ENCODE measurements at regions not wholly inside any gene's neighbourhood (a gene's known extent, or its start where the extent isn't known, plus 50 kb on each side); places are given as distances from the start of the nearest gene placed in this dataset.
"Not testable (repeated sequence)": the region's sequence is repeated elsewhere in the genome, so short reads cannot be mapped to it uniquely, and the experiment has no call there.

- DNase-seq: no peak
Measured at GRCh38 chr5:29213475-29213874, 1980.0 kb upstream of the CDH6 start.

- no peak for DNase-seq
Measured at GRCh38 chr5:29208024-29208423, 1985.5 kb upstream of the CDH6 start.

DNA sequence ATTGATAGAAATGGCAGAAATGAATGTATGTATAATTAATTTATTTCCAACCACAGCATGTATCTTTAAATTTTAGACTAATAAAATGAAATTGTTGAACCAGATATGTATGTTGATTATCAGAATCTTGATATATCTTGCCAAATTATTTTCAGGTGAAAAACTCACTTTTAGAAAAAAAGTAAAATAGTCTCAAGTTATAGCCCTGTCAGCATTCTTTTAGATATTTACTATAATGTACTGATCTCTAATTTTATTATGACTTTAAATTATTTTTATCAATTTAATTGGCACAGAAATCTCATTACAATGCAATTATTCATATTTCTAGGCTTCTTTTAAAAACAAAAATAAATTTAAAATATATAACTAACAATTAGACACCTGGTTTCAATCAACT is 1990.4 kb upstream of the CDH6 start:
- no peak for DNase-seq

DNA sequence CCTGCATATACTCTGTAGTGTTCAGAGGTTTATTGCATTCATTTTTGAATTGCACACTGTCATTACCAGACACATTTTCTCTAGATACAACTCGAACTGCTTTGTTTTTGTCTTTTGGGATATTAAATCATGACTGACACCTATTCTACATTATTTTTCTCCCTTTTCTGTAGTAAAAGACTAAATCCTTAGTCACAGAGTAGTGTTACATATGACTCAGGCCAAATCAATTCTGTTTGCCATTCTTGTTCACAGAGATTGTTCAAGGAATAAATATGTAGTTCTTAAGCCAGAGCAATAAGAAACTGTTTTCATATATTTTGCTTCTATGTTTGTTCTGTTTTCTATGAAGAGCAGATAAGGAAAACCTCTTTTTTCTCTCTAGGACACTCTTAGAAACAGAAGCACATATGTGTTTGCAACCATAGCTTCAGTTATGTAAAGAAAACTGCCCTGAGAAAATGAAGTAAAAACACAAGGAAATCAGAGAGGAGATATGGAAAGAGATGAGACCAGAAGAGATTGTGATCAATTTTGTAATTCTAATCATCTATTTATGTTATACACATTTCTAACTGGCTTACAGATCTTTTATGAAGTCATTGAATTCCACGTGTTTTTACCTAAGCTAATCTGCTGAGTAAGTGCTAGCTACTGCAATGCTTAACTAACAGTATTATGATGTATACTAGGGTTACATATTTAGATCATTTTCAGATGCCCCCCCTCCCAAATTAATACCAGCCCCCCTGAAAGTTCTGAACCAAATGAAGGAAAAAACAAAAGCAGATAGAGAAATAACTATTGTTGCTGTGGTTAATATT is 1995.6 kb upstream of the CDH6 start:
- no peak for DNase-seq

DNA sequence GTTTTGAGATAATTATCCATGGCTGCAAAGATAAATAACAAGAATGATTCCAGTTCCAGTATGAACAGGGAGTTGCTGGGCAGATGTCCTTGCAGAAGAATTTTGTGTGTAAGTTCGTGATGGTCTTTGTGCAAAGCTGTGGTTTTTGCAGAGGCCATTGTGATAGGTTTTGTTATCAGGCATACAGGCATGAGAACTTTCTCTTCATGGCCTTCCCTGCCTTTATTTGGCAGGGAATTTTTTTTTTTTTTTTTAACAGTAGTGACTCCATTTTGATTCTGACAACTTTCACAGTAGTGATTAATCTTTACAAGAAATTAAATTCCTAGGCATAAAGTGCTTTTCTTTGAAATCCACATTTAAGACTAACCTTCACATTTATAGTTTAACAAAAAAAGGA is 1999.5 kb upstream of the CDH6 start:
- no peak for DNase-seq

- DNase-seq: not testable (repeated sequence)
Measured at GRCh38 chr5:29191269-29192048, 2002.0 kb upstream of the CDH6 start.

DNA sequence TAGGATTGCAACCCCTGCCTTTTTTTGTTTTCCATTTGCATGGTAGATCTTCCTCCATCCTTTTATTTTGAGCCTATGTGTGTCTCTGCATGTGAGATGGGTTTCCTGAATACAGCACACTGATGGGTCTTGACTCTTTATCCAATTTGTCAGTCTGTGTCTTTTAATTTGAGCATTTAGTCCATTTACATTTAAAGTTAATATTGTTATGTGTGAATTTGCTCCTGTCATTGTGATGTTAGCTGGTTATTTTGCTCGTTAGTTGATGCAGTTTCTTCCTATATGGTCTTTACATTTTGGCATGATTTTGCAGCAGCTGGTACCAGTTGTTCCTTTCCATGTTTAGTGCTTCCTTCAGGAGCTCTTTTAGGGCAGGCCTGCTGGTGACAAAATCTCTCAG is 2003.1 kb upstream of the CDH6 start:
- not testable (repeated sequence) for DNase-seq

DNA sequence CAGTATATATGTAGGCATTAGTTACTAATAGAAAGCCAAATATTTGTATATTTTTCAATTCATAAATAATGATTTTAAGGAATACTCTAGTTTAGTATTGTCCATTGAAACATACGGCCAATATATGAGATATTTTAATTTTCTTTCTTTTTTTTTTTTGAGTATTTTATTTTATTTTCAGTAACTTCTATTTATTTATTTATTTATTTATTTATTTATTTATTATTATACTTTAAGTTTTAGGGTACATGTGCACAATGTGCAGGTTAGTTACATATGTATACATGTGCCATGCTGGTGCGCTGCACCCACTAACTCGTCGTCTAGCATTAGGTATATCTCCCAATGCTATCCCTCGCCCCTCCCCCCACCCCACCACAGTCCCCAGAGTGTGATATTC is 2007.1 kb upstream of the CDH6 start:
- not testable (repeated sequence) for DNase-seq

DNA sequence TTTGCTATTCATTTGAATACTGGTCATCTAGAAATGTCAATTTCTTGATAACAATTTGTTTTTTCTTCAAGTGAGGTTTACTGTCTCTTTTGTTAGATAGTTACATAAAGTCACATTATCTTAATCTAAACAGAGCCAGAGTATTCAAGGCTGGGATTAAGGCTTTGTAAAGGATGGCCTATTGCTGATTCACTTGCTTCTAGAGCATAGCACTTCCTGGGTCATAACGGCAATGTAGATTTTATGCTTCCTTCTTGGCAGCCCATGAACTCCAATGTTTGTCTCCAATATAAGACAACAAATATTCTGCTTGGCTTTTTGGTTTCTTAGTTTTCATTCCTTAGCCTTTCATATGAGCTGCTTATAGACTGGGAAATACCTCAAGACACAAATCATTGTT is 2007.9 kb upstream of the CDH6 start:
- no peak for DNase-seq

- no peak for DNase-seq
Measured at GRCh38 chr5:29175774-29176173, 2017.7 kb upstream of the CDH6 start.

- no peak for DNase-seq
Measured at GRCh38 chr5:29170599-29170998, 2022.9 kb upstream of the CDH6 start.

GRCh38 chr5:29169886-29170285 is 2023.6 kb upstream of the CDH6 start:
- DNase-seq: no peak

DNA sequence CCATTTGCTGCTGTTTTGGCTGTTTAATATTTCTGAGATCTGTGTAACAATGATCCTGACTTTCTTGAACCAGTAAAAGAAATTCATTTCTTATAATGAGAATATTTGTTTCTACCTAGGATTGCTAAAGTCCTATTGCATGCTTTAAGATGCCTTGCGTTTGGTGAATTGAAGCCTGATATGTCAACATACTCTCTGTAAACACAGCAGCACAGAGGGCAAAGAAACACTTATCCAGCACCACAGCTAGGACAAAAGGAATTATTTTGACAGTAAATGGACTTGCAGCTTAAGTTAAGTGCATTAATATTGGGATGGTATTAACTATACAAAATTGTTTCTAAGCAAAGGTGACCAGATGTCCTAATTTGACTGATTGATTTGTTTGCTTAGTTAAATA is 2031.2 kb upstream of the CDH6 start:
- no peak for DNase-seq

- no peak for DNase-seq
Measured at GRCh38 chr5:29161399-29162291, 2031.8 kb upstream of the CDH6 start.

DNA sequence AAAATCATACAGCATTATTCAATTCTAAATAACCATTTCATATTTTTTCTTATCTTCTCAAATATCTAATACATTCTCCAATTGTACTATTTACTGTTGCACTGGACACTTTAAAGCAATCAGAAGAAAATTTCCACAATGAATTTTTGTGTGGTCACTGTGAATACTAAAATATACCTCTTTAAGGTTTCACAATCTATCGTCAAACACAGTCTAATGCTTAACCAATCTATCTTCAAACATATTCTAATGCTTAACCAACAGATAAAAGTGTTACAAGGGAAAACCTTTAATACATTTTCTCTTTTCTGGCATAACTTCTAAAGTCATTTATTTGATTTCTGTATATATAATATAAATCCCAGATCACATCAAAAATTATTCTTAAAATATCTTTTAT is 2035.5 kb upstream of the CDH6 start:
- no peak for DNase-seq

DNA sequence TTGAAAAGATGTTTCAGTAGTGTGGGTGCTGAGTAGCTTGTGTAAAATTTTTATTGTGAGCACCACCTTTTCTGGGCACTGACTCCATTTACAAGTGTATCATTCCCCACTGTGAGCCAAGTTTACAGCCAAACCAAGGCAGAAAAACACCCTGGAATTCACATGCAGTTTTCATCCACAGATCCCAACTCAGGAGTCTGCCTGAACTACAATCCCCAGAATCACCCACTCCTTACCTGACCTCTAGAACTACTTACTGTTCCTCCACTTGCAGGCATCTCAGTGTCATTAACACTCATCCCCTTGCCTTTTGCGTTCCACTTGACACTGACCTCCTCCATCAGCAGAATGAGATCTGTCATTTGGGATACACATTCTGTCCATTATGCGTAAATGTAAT is 2042.6 kb upstream of the CDH6 start:
- no peak for DNase-seq

- DNase-seq: no peak
Measured at GRCh38 chr5:29148581-29148980, 2044.9 kb upstream of the CDH6 start.

DNA sequence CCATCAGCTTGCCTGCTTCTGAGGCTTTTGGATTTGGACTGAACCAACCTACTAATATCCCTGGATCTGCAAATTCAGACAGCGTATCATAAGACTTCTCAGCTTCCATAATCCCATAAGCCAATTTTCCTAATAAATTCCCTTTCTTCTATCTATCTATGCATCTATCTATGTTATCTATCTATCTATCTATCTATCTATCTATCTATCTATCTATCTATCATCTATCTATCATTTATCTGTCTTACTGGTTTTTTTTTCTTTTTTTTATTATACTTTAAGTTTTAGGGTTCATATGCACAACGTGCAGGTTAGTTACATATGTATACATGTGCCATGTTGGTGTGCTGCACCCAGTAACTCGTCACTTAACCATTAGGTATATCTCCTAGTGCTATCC is 2045.4 kb upstream of the CDH6 start:
- no peak for DNase-seq

DNA sequence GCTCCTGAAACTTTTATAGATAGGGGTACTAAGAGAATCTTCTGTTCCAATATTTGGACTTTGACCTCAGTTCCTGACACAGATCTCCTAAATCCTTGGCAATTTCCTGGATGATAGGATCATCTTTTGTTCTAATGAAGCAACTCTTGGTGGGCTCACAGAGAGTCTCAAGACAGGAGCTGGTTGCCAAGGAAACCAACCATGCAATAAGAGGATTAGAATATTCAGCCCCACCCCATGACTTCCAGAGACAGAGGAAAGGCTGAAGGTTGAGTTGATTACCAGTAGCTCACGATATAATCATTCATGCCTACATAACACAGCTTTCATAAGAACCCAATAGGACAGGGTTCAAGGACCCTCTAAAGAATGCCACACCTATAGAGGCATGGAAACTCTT is 2050.2 kb upstream of the CDH6 start:
- no peak for DNase-seq

GRCh38 chr5:29134418-29134817 is 2059.1 kb upstream of the CDH6 start:
- DNase-seq: no peak

DNA sequence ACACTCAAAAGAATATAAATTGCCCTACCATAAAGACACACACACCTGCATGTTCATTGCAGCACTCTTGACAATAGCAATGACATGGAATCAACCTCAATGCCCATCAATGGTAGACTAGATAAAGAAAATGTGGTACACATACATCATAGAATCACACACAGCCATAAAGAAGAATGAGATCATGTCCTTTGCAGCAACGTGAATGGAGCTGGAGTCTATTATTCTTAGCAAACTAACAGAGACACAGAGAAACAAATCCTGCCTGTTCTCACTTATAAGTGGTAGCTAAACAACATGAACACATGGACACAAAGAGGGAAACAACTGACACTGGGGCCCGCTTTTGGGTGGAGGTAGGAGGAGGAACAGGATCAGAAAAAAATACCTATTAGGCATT is 2062.2 kb upstream of the CDH6 start:
- DNase-seq: no peak

DNA sequence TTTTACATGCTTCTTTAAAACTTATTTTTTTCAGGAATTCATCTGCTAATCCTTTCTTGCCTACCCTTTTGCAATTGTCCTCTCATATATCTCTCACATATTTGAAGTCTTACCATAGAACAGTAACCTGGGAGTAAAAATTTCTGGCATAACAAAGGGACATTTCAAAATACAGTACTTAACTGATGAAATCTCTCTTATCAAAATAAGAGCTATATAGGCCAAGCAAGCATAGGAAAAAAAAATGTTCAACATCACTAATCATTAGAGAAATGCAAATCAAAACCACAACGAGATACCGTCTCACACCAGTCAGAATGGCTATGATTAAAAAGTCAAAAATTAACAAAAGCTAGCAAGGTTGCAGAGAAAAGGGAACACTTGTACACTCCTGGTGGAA is 2062.7 kb upstream of the CDH6 start:
- no peak for DNase-seq

DNA sequence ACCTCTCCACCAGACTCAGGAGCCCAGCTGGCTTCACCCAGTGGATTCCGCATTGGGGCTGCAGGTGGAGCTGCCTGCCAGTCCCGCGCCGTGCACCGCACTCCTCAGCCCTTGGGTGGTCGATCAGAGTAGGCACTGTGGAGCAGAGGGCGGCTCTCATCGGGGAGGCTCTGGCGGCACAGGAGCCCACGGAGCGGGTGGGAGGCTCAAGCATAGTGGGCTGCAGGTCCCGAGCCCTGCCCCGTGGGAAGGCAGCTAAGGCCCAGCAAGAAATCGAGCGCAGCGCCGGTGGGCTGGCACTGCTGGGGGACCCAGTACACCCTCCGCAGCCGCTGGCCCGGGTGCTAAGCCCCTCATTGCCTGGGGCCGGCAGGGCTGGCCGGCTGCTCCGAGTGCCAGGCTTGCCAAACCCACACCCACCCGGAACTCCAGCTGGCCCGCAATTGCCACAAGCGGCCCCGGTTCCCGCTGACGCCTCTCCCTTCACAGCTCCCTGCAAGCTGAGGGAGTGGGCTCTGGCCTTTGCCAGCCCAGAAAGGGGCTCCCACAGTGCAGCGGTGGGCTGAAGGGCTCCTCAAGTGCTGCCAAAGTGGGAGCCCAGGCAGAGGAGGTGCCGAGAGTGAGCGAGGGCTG is 2065.8 kb upstream of the CDH6 start:
- DNase-seq: not testable (repeated sequence)
